Neuron (in vitro differentiated cells): ENCODE measurements at regions not wholly inside any gene's neighbourhood (a gene's known extent, or its start where the extent isn't known, plus 50 kb on each side); places are given as distances from the start of the nearest gene placed in this dataset.
"Not testable (repeated sequence)": the region's sequence is repeated elsewhere in the genome, so short reads cannot be mapped to it uniquely, and the experiment has no call there.

Experiments
- H2AFZ ChIP-seq: one replicate; pipeline ENCODE4 v1.6.1; 2013; ENCODE audit warnings: low read depth, mild to moderate bottlenecking, inconsistent platforms, low read length, moderate library complexity
- H3K27me3 ChIP-seq: one replicate; pipeline ENCODE4 v1.6.1; 2013; ENCODE audit warnings: low read length; ENCODE audit not compliant: insufficient read depth
- H3K36me3 ChIP-seq: one replicate; pipeline ENCODE4 v1.6.1; 2013; ENCODE audit warnings: low read length; ENCODE audit not compliant: insufficient read depth
- H3K4me1 ChIP-seq: one replicate; pipeline ENCODE4 v1.6.1; 2013; ENCODE audit warnings: low read length; ENCODE audit not compliant: insufficient read depth
- H3K4me3 ChIP-seq: 2 replicates; pipeline ENCODE4 v1.5.1; 2013; ENCODE audit warnings: mild to moderate bottlenecking, low read length, moderate library complexity
- H3K9me3 ChIP-seq: one replicate; pipeline ENCODE4 v1.6.1; 2013; ENCODE audit warnings: low read length

- Histone ChIP-seq H2AFZ (no peak overlapping the region), H3K4me1 (no peaks in the 10 kb centered on the region), H3K27me3 (no peaks in the 10 kb centered on the region), H3K4me3 (no peak overlapping the region), H3K9me3 (peaks cover 3% of the 10 kb centered on the region), H3K36me3 (no peaks in the 10 kb centered on the region)
These were observed 1332.3 kb downstream of the CDH11 start for GRCh38 chr16:63789603-63790002.

- Histone ChIP-seq H3K27me3 (no peaks in the 10 kb centered on the region), H3K36me3 (no peaks in the 10 kb centered on the region), H3K4me3 (no peak overlapping the region), H3K9me3 (peaks cover 3% of the 10 kb centered on the region), H2AFZ (no peak overlapping the region), H3K4me1 (no peaks in the 10 kb centered on the region)
These were observed 1334.8 kb downstream of the CDH11 start for GRCh38 chr16:63787014-63787413.

GRCh38 chr16:63785170-63785569, 1336.7 kb downstream of the CDH11 start:
- Histone ChIP-seq H3K9me3 (peaks cover 3% of the 10 kb centered on the region), H3K4me3 (no peak overlapping the region), H3K4me1 (no peaks in the 10 kb centered on the region)

GRCh38 chr16:63776437-63776836, 1345.4 kb downstream of the CDH11 start:
- H3K4me1 ChIP-seq, result no peaks in the 10 kb centered on the region
- H3K4me3 ChIP-seq, result no peak overlapping the region
- H3K36me3 ChIP-seq, result no peaks in the 10 kb centered on the region
- H2AFZ ChIP-seq, result no peak overlapping the region
- H3K27me3 ChIP-seq, result no peaks in the 10 kb centered on the region
- no peaks in the 10 kb centered on the region for H3K9me3 ChIP-seq

More at GRCh38 chr16:63785170-63785569, 1336.7 kb downstream of the CDH11 start:
- Histone ChIP-seq H2AFZ (no peak overlapping the region), H3K36me3 (no peaks in the 10 kb centered on the region), H3K27me3 (no peaks in the 10 kb centered on the region)

- Histone ChIP-seq H3K4me1 (no peaks in the 10 kb centered on the region), H3K9me3 (no peaks in the 10 kb centered on the region), H2AFZ (no peak overlapping the region), H3K4me3 (no peak overlapping the region), H3K27me3 (no peaks in the 10 kb centered on the region), H3K36me3 (no peaks in the 10 kb centered on the region)
These were observed 1345.8 kb downstream of the CDH11 start for GRCh38 chr16:63776034-63776433.

- no peaks in the 10 kb centered on the region for H3K27me3 ChIP-seq
- H3K36me3 ChIP-seq, result no peaks in the 10 kb centered on the region
- H2AFZ ChIP-seq, result no peak overlapping the region
- H3K4me3 ChIP-seq, result no peak overlapping the region
- H3K4me1 ChIP-seq, result no peaks in the 10 kb centered on the region
- H3K9me3 ChIP-seq, result no peaks in the 10 kb centered on the region
These were observed 1347.6 kb downstream of the CDH11 start for GRCh38 chr16:63774302-63774701.

GRCh38 chr16:63769211-63769610, 1352.7 kb downstream of the CDH11 start:
- Histone ChIP-seq H3K27me3 (no peaks in the 10 kb centered on the region), H3K4me1 (no peaks in the 10 kb centered on the region), H3K36me3 (no peaks in the 10 kb centered on the region), H3K9me3 (no peaks in the 10 kb centered on the region), H2AFZ (no peak overlapping the region), H3K4me3 (no peak overlapping the region)

- H3K27me3 ChIP-seq, H3K4me1 ChIP-seq, H2AFZ ChIP-seq, H3K36me3 ChIP-seq, H3K4me3 ChIP-seq, H3K9me3 ChIP-seq: not testable (repeated sequence)
These were observed 1361.6 kb downstream of the CDH11 start for GRCh38 chr16:63760246-63760645.

- Histone ChIP-seq H3K36me3 (no peaks in the 10 kb centered on the region), H3K27me3 (no peaks in the 10 kb centered on the region), H3K4me3 (no peak overlapping the region), H3K9me3 (no peaks in the 10 kb centered on the region), H2AFZ (no peak overlapping the region), H3K4me1 (no peaks in the 10 kb centered on the region)
These were observed 1369.5 kb downstream of the CDH11 start for GRCh38 chr16:63752347-63752746.

- no peaks in the 10 kb centered on the region for H3K4me1 ChIP-seq
- no peaks in the 10 kb centered on the region for H3K27me3 ChIP-seq
- no peaks in the 10 kb centered on the region for H3K36me3 ChIP-seq
- no peak overlapping the region for H3K4me3 ChIP-seq
- no peaks in the 10 kb centered on the region for H3K9me3 ChIP-seq
- H2AFZ ChIP-seq, result no peak overlapping the region
These were observed 1372.6 kb downstream of the CDH11 start for GRCh38 chr16:63749276-63749675.

GRCh38 chr16:63745456-63745855, 1376.4 kb downstream of the CDH11 start:
- Histone ChIP-seq H3K36me3 (no peaks in the 10 kb centered on the region), H3K9me3 (no peaks in the 10 kb centered on the region), H2AFZ (no peak overlapping the region)

GRCh38 chr16:63744077-63744874, 1377.6 kb downstream of the CDH11 start:
- H3K27me3 ChIP-seq, result no peaks in the 10 kb centered on the region
- no peaks in the 10 kb centered on the region for H3K36me3 ChIP-seq
- H2AFZ ChIP-seq, result no peak overlapping the region
- H3K4me1 ChIP-seq, result no peaks in the 10 kb centered on the region
- H3K4me3 ChIP-seq, result no peak overlapping the region
- no peaks in the 10 kb centered on the region for H3K9me3 ChIP-seq

More at GRCh38 chr16:63745456-63745855, 1376.4 kb downstream of the CDH11 start:
- H3K4me1 ChIP-seq, result no peaks in the 10 kb centered on the region
- H3K27me3 ChIP-seq, result no peaks in the 10 kb centered on the region
- H3K4me3 ChIP-seq, result no peak overlapping the region

GRCh38 chr16:63742150-63742549, 1379.7 kb downstream of the CDH11 start:
- Histone ChIP-seq H2AFZ (no peak overlapping the region), H3K4me1 (no peaks in the 10 kb centered on the region), H3K36me3 (no peaks in the 10 kb centered on the region), H3K4me3 (no peak overlapping the region), H3K27me3 (no peaks in the 10 kb centered on the region), H3K9me3 (no peaks in the 10 kb centered on the region)

- Histone ChIP-seq H3K27me3 (no peaks in the 10 kb centered on the region), H3K9me3 (no peaks in the 10 kb centered on the region), H3K36me3 (no peaks in the 10 kb centered on the region), H2AFZ (peak overlapping the region; percentile 36), H3K4me1 (no peaks in the 10 kb centered on the region), H3K4me3 (no peak overlapping the region)
These were observed 1384.2 kb downstream of the CDH11 start for GRCh38 chr16:63737633-63738032.
